ENCODE measurements at regions not wholly inside any gene's neighbourhood (a gene's known extent, or its start where the extent isn't known, plus 50 kb on each side); places are given as distances from the start of the nearest gene placed in this dataset.

DNA sequence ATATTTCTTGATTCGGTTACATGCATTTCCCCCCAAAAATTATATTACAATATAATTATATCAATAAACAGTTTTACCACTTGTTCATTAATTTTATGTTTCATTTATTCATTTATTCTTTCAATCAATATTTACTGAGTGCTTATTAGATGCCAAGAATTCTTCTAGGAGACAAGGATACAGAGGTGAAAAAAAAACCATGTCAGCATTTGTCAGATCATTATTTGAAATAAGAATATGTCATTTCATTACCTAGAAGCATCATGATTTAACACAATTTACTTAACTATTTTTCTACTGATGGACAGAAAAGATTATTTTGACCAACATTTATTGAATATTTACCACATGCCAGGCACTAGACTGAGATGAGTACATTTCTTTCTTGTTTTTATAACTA lies 512.7 kb downstream of the LMO4 start:
- TF ChIP-seq, protein P1, sequence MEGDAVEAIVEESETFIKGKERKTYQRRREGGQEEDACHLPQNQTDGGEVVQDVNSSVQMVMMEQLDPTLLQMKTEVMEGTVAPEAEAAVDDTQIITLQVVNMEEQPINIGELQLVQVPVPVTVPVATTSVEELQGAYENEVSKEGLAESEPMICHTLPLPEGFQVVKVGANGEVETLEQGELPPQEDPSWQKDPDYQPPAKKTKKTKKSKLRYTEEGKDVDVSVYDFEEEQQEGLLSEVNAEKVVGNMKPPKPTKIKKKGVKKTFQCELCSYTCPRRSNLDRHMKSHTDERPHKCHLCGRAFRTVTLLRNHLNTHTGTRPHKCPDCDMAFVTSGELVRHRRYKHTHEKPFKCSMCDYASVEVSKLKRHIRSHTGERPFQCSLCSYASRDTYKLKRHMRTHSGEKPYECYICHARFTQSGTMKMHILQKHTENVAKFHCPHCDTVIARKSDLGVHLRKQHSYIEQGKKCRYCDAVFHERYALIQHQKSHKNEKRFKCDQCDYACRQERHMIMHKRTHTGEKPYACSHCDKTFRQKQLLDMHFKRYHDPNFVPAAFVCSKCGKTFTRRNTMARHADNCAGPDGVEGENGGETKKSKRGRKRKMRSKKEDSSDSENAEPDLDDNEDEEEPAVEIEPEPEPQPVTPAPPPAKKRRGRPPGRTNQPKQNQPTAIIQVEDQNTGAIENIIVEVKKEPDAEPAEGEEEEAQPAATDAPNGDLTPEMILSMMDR (IDR thresholded peaks at IDR 0.05 in 4 of 5, conservative IDR thresholded peaks at IDR 0.05 in 1 of 5), result no peak
- TF ChIP-seq POLR2A (IDR thresholded peaks at IDR 0.05), result no peak

Data from gastrocnemius medialis (tissue), 4 donors.